HUES6 (cell line): ENCODE measurements at regions not wholly inside any gene's neighbourhood (a gene's known extent, or its start where the extent isn't known, plus 50 kb on each side); places are given as distances from the start of the nearest gene placed in this dataset.
"Not testable (repeated sequence)": the region's sequence is repeated elsewhere in the genome, so short reads cannot be mapped to it uniquely, and the experiment has no call there.

ENCODE experiments used
- H3K27ac ChIP-seq: 2 replicates; pipeline ENCODE4 v1.7.0; 2013; ENCODE audit warnings: low read depth, mild to moderate bottlenecking, low read length, inconsistent platforms
- H3K27me3 ChIP-seq: 2 replicates; pipeline ENCODE4 v1.6.1; 2013; ENCODE audit warnings: low read length; ENCODE audit not compliant: control insufficient read depth, insufficient read depth
- H3K36me3 ChIP-seq: 2 replicates; pipeline ENCODE4 v1.6.1; 2013; ENCODE audit warnings: low read length; ENCODE audit not compliant: control insufficient read depth, insufficient read depth
- H3K4me1 ChIP-seq: 2 replicates; pipeline ENCODE4 v1.6.1; 2013; ENCODE audit warnings: low read length; ENCODE audit not compliant: control insufficient read depth, insufficient read depth
- H3K4me3 ChIP-seq: 2 replicates; pipeline ENCODE4 v1.5.1; 2013; ENCODE audit warnings: low read depth, low read length
- H3K9ac ChIP-seq: one replicate; pipeline ENCODE4 v1.6.1; 2013; ENCODE audit warnings: mild to moderate bottlenecking, low read length
- H3K9me3 ChIP-seq: 2 replicates; pipeline ENCODE4 v1.6.1; 2013; ENCODE audit warnings: low read depth, low read length; ENCODE audit not compliant: control insufficient read depth, insufficient read depth

GRCh38 chr4:74578329-74578728 is 133.4 kb downstream of the AREG start:
- Histone ChIP-seq H3K9me3 (no peaks in the 10 kb centered on the region), H3K4me3 (no peak overlapping the region), H3K27me3 (no peaks in the 10 kb centered on the region), H3K36me3 (no peaks in the 10 kb centered on the region), H3K27ac (no peak overlapping the region), H3K4me1 (no peaks in the 10 kb centered on the region), H3K9ac (no peak overlapping the region)

- not testable (repeated sequence) for H3K36me3 ChIP-seq, H3K9ac ChIP-seq, H3K4me3 ChIP-seq, H3K27me3 ChIP-seq, H3K27ac ChIP-seq, H3K4me1 ChIP-seq, H3K9me3 ChIP-seq
Measured at GRCh38 chr4:74578865-74579264, 133.9 kb downstream of the AREG start.

- Histone ChIP-seq H3K9me3 (no peaks in the 10 kb centered on the region), H3K36me3 (no peaks in the 10 kb centered on the region), H3K4me3 (no peak overlapping the region), H3K4me1 (no peaks in the 10 kb centered on the region), H3K9ac (no peak overlapping the region), H3K27me3 (no peaks in the 10 kb centered on the region), H3K27ac (no peak overlapping the region)
Measured at GRCh38 chr4:74583089-74583700, 138.3 kb downstream of the AREG start.

- no peak overlapping the region for H3K9ac ChIP-seq
- H3K9me3 ChIP-seq: no peaks in the 10 kb centered on the region
- no peaks in the 10 kb centered on the region for H3K27me3 ChIP-seq
- H3K36me3 ChIP-seq: no peaks in the 10 kb centered on the region
- no peak overlapping the region for H3K4me3 ChIP-seq
- no peaks in the 10 kb centered on the region for H3K4me1 ChIP-seq
- H3K27ac ChIP-seq: no peak overlapping the region
Measured at GRCh38 chr4:74583757-74584156, 138.8 kb downstream of the AREG start.

GRCh38 chr4:74588350-74588749 is 143.4 kb downstream of the AREG start:
- no peaks in the 10 kb centered on the region for H3K9me3 ChIP-seq
- no peaks in the 10 kb centered on the region for H3K27me3 ChIP-seq
- no peaks in the 10 kb centered on the region for H3K4me1 ChIP-seq
- H3K36me3 ChIP-seq: no peaks in the 10 kb centered on the region
- no peak overlapping the region for H3K9ac ChIP-seq
- no peak overlapping the region for H3K4me3 ChIP-seq
- H3K27ac ChIP-seq: no peak overlapping the region

GRCh38 chr4:74590476-74590875 is 145.5 kb downstream of the AREG start:
- Histone ChIP-seq H3K4me3 (no peak overlapping the region), H3K36me3 (no peaks in the 10 kb centered on the region), H3K9ac (no peak overlapping the region), H3K4me1 (no peaks in the 10 kb centered on the region), H3K27me3 (no peaks in the 10 kb centered on the region), H3K9me3 (no peaks in the 10 kb centered on the region), H3K27ac (no peak overlapping the region)

- Histone ChIP-seq H3K36me3 (no peaks in the 10 kb centered on the region), H3K9me3 (peaks cover 15% of the 10 kb centered on the region), H3K9ac (no peak overlapping the region), H3K4me3 (no peak overlapping the region), H3K27ac (no peak overlapping the region), H3K4me1 (no peaks in the 10 kb centered on the region), H3K27me3 (no peaks in the 10 kb centered on the region)
Measured at GRCh38 chr4:74598611-74599325, 153.8 kb downstream of the AREG start.

- H3K9ac ChIP-seq: no peak overlapping the region
Measured at GRCh38 chr4:74603186-74603585, 158.2 kb downstream of the AREG start.

GRCh38 chr4:74608151-74608949 is 163.4 kb downstream of the AREG start:
- H3K27ac ChIP-seq: no peak overlapping the region
- no peaks in the 10 kb centered on the region for H3K4me1 ChIP-seq

More at GRCh38 chr4:74603186-74603585, 158.2 kb downstream of the AREG start:
- no peak overlapping the region for H3K4me3 ChIP-seq
- H3K4me1 ChIP-seq: no peaks in the 10 kb centered on the region
- no peaks in the 10 kb centered on the region for H3K27me3 ChIP-seq
- H3K27ac ChIP-seq: no peak overlapping the region
- H3K36me3 ChIP-seq: no peaks in the 10 kb centered on the region
- H3K9me3 ChIP-seq: no peaks in the 10 kb centered on the region

GRCh38 chr4:74610491-74610890 is 165.6 kb downstream of the AREG start:
- no peak overlapping the region for H3K27ac ChIP-seq
- no peak overlapping the region for H3K9ac ChIP-seq
- H3K27me3 ChIP-seq: no peaks in the 10 kb centered on the region
- H3K4me3 ChIP-seq: no peak overlapping the region
- H3K9me3 ChIP-seq: no peaks in the 10 kb centered on the region
- no peaks in the 10 kb centered on the region for H3K36me3 ChIP-seq
- H3K4me1 ChIP-seq: no peaks in the 10 kb centered on the region

More at GRCh38 chr4:74608151-74608949, 163.4 kb downstream of the AREG start:
- Histone ChIP-seq H3K4me3 (no peak overlapping the region), H3K36me3 (no peaks in the 10 kb centered on the region), H3K9me3 (no peaks in the 10 kb centered on the region), H3K27me3 (no peaks in the 10 kb centered on the region), H3K9ac (no peak overlapping the region)

- Histone ChIP-seq H3K9me3 (no peaks in the 10 kb centered on the region), H3K27ac (no peak overlapping the region), H3K27me3 (no peaks in the 10 kb centered on the region), H3K4me3 (no peak overlapping the region), H3K36me3 (no peaks in the 10 kb centered on the region), H3K9ac (no peak overlapping the region), H3K4me1 (no peaks in the 10 kb centered on the region)
Measured at GRCh38 chr4:74612837-74613236, 167.9 kb downstream of the AREG start.
